CD14-positive monocyte (primary cell): ENCODE measurements at regions not wholly inside any gene's neighbourhood (a gene's known extent, or its start where the extent isn't known, plus 50 kb on each side); places are given as distances from the start of the nearest gene placed in this dataset. TPM values are rescaled to one million over a fixed set of nuclear protein-coding genes. Genes with fewer than 3 reads are reported as not detected.

Source experiments
- DNase-seq, 3 donors: peaks; one replicate each; pipeline ENCODE4 v3.0.0-alpha.2; 2011 to 2022
- H2AFZ ChIP-seq: 2 replicates; pipeline ENCODE4 v1.6.0; 2012; ENCODE audit warnings: mild to moderate bottlenecking, low read depth, low read length, inconsistent platforms; ENCODE audit not compliant: insufficient read depth, poor library complexity, severe bottlenecking
- H3K27ac ChIP-seq, 2 donors: 1 replicate in 1 of 2; 2 replicates in 1 of 2; pipeline ENCODE4 v1.5.1; 2012 to 2013; ENCODE audit warnings: low read length in 2 of 2, control low read depth in 1 of 2, inconsistent platforms in 1 of 2, low read depth in 1 of 2, mild to moderate bottlenecking in 1 of 2
- H3K27me3 ChIP-seq, 2 donors: one replicate each; pipeline versions ENCODE4 v1.6.0 to v1.6.1; 2011 to 2013; ENCODE audit warnings: low read length in 2 of 2; ENCODE audit not compliant: control insufficient read depth in 2 of 2, insufficient read depth in 2 of 2
- H3K36me3 ChIP-seq, 2 donors: replicated peaks in 1 of 2; 1 replicate in 1 of 2; 2 replicates in 1 of 2; pipeline versions ENCODE4 v1.5.1 to v1.6.1; 2012 to 2013; ENCODE audit warnings: low read length in 2 of 2, control low read depth in 1 of 2, inconsistent platforms in 1 of 2, mild to moderate bottlenecking in 1 of 2; ENCODE audit not compliant: insufficient read depth in 2 of 2, control insufficient read depth in 1 of 2
- H3K4me1 ChIP-seq, 2 donors: 1 replicate in 1 of 2; 2 replicates in 1 of 2; pipeline versions ENCODE4 v1.5.1 to v1.6.1; 2012 to 2013; ENCODE audit warnings: low read length in 2 of 2, control low read depth in 1 of 2, inconsistent platforms in 1 of 2, mild to moderate bottlenecking in 1 of 2, moderate library complexity in 1 of 2; ENCODE audit not compliant: insufficient read depth in 2 of 2, control insufficient read depth in 1 of 2
- H3K4me2 ChIP-seq: replicated peaks from 2 replicates; pipeline ENCODE3; 2012; ENCODE audit warnings: low read length, moderate library complexity, mild to moderate bottlenecking; ENCODE audit not compliant: poor library complexity, severe bottlenecking; ENCODE audit errors: extremely low read depth
- H3K4me3 ChIP-seq, 3 experiments: fragments of 200-600 bp in 1 of 3; sonication (generic) in 1 of 3; replicated peaks in 1 of 3; 1 replicate in 2 of 3; 2 replicates in 1 of 3; pipeline ENCODE4 v1.5.1; 2011 to 2013; ENCODE audit warnings: low read length in 3 of 3, mild to moderate bottlenecking in 3 of 3, control low read depth in 2 of 3, low read depth in 2 of 3, inconsistent platforms in 1 of 3, moderate library complexity in 1 of 3
- H3K79me2 ChIP-seq: 2 replicates; pipeline ENCODE4 v1.6.0; 2012; ENCODE audit warnings: mild to moderate bottlenecking, control low read depth, inconsistent platforms, low read length, moderate library complexity; ENCODE audit not compliant: insufficient read depth
- H3K9ac ChIP-seq: 2 replicates; pipeline ENCODE4 v1.6.0; 2017; ENCODE audit warnings: low read length, mild to moderate bottlenecking; ENCODE audit not compliant: insufficient read depth, poor library complexity, severe bottlenecking
- H3K9me3 ChIP-seq, 2 donors: replicated peaks in 1 of 2; 1 replicate in 1 of 2; 2 replicates in 1 of 2; pipeline versions ENCODE4 v1.5.1 to v1.6.1; 2012 to 2013; ENCODE audit warnings: low read length in 2 of 2, control low read depth in 1 of 2; ENCODE audit not compliant: control insufficient read depth in 1 of 2, insufficient read depth in 1 of 2
- H4K20me1 ChIP-seq: 2 replicates; pipeline ENCODE4 v1.6.0; 2012; ENCODE audit warnings: mild to moderate bottlenecking, low read length, control low read depth, moderate library complexity; ENCODE audit not compliant: insufficient read depth
- H3K27ac Mint-ChIP-seq, 7 donors: one replicate each; pipeline ENCODE4 v1.8.0; 2020; ENCODE audit warnings: mild to moderate bottlenecking in 7 of 7, mixed read lengths in 7 of 7, moderate library complexity in 6 of 7, inconsistent platforms in 2 of 7
- H3K27me3 Mint-ChIP-seq, 3 donors: one replicate each; pipeline ENCODE4 v1.8.0; 2021 to 2022; ENCODE audit warnings: low read depth in 3 of 3, mild to moderate bottlenecking in 3 of 3, mixed read lengths in 3 of 3, moderate library complexity in 3 of 3, inconsistent platforms in 1 of 3
- H3K36me3 Mint-ChIP-seq, 2 donors: one replicate each; pipeline ENCODE4 v1.8.0; 2020; ENCODE audit warnings: mixed read lengths in 2 of 2, inconsistent platforms in 1 of 2, mild to moderate bottlenecking in 1 of 2
- H3K4me1 Mint-ChIP-seq: one replicate; pipeline ENCODE4 v1.8.0; 2020; ENCODE audit warnings: mild to moderate bottlenecking, mixed read lengths
- H3K4me3 Mint-ChIP-seq, 2 donors: one replicate each; pipeline ENCODE4 v1.8.0; 2020; ENCODE audit warnings: mild to moderate bottlenecking in 2 of 2, mixed read lengths in 2 of 2, moderate library complexity in 1 of 2
- H3K9me3 Mint-ChIP-seq, 7 donors: one replicate each; pipeline ENCODE4 v1.8.0; 2020 to 2022; ENCODE audit warnings: mixed read lengths in 7 of 7, mild to moderate bottlenecking in 6 of 7, moderate library complexity in 6 of 7, inconsistent platforms in 2 of 7
- WGBS: methylation state at CpG from one replicate; pipeline ENCODE4 v1.1.5; 2013; ENCODE audit warnings: missing lambda C conversion rate; ENCODE audit not compliant: insufficient coverage; 5-methylcytosine and 5-hydroxymethylcytosine counted together
- intact Hi-C, 2 donors: fragments of 100-400 bp; cut with micrococcal nuclease; formaldehyde crosslinking; loops; one replicate each; pipeline versions ENCODE4 v1.15.0 to v1.15.1; 2023
- small RNA-seq: library from RNA; depleted of rRNA; stranded (forward); fragments of <200 nt; gene quantifications from one replicate; pipeline ENCODE3, GENCODE V24; 2012; ENCODE audit warnings: low read depth; ENCODE audit not compliant: insufficient read length
- TF ChIP-seq, protein P1 (sequence below): fragments of 200-600 bp; IDR thresholded peaks from one replicate; pipeline ENCODE4 v1.8.0; 2022; ENCODE audit warnings: antibody characterized with exemption, mild to moderate bottlenecking

DNA sequence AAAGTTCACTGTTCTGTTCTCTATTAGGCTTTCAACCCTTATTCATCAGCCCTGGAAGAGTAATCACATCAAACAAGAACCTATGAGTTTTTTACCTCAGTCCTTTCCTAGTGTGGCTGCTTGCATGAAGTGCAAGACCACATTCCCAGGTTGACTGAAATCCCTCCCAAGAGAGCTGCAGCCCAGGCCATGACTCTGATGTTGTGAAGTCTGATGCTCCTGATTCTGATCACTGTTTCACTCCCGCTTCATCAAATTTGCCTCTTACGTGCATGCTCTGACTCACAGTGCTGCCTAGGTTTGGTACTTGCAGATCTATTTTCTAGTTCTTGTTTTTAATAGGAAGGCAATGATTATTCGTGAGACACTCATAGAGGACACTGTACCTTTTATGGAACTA lies 58.2 kb upstream of the DSEL start:
- 80% methylated on average over 1 of the region's 3 CpGs for WGBS
- Mint-ChIP-seq H3K4me1 (no peaks in the 10 kb centered on the region), H3K27ac (no peak overlapping the region), H3K36me3 (no peaks in the 10 kb centered on the region), H3K9me3 (peaks cover 0 to 2% (median 0%) of the 10 kb centered on the region in 7 donors), H3K27me3 (no peaks in the 10 kb centered on the region), H3K4me3 (no peak overlapping the region)
- no peak overlapping the region for H3K9ac ChIP-seq
- no peak for DNase-seq
- no peaks in the 10 kb centered on the region for H4K20me1 ChIP-seq
- no peak overlapping the region for H3K4me3 ChIP-seq
- H3K4me2 ChIP-seq, result no peak overlapping the region
- H3K9me3 ChIP-seq, result no peaks in the 10 kb centered on the region
- no peaks in the 10 kb centered on the region for H3K4me1 ChIP-seq
- H3K27ac ChIP-seq, result no peak overlapping the region
- H2AFZ ChIP-seq, result no peak overlapping the region
- TF ChIP-seq, protein P1, sequence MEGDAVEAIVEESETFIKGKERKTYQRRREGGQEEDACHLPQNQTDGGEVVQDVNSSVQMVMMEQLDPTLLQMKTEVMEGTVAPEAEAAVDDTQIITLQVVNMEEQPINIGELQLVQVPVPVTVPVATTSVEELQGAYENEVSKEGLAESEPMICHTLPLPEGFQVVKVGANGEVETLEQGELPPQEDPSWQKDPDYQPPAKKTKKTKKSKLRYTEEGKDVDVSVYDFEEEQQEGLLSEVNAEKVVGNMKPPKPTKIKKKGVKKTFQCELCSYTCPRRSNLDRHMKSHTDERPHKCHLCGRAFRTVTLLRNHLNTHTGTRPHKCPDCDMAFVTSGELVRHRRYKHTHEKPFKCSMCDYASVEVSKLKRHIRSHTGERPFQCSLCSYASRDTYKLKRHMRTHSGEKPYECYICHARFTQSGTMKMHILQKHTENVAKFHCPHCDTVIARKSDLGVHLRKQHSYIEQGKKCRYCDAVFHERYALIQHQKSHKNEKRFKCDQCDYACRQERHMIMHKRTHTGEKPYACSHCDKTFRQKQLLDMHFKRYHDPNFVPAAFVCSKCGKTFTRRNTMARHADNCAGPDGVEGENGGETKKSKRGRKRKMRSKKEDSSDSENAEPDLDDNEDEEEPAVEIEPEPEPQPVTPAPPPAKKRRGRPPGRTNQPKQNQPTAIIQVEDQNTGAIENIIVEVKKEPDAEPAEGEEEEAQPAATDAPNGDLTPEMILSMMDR, result no peak
- intact Hi-C loops, result no loop called here
- no peaks in the 10 kb centered on the region for H3K27me3 ChIP-seq
- H3K36me3 ChIP-seq, result no peaks in the 10 kb centered on the region
- no peaks in the 10 kb centered on the region for H3K79me2 ChIP-seq

DNA sequence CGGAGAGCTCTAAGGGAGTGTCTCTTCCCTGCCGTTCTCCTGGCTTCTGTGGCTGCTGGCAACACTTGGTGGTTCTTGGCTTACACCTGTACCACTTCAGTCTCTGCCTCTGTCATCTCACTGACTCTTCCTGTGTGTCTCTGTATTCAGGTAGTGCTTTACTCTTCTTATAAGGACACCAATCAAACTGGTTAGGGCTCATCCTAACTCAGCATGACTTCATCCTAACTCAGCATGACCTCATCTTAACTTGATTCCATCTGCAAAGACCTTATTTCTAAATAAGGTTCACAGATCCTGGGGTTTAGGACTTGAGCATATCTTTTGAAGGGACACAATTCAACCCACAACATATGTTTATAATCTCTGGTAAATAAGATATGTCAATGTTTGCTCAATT lies 51.6 kb upstream of the DSEL start:
- H3K4me3 Mint-ChIP-seq, result no peak overlapping the region
- Histone ChIP-seq H2AFZ (no peak overlapping the region), H4K20me1 (no peaks in the 10 kb centered on the region), H3K36me3 (no peaks in the 10 kb centered on the region), H3K4me1 (no peaks in the 10 kb centered on the region), H3K27me3 (no peaks in the 10 kb centered on the region), H3K79me2 (no peaks in the 10 kb centered on the region), H3K9me3 (no peaks in the 10 kb centered on the region), H3K4me3 (no peak overlapping the region), H3K4me2 (no peak overlapping the region), H3K27ac (no peak overlapping the region), H3K9ac (no peak overlapping the region)
- H3K36me3 Mint-ChIP-seq, result no peaks in the 10 kb centered on the region
- no peak for DNase-seq
- 83% methylated on average over 2 of the region's 2 CpGs for WGBS
- no peaks in the 10 kb centered on the region for H3K27me3 Mint-ChIP-seq
- no peak overlapping the region for H3K27ac Mint-ChIP-seq
- peaks cover 0 to 5% (median 1%) of the 10 kb centered on the region in 7 donors for H3K9me3 Mint-ChIP-seq
- no peaks in the 10 kb centered on the region for H3K4me1 Mint-ChIP-seq
- TF ChIP-seq, protein P1, result no peak
- intact Hi-C loops, result no loop called here

Small RNAs in the stretch of these regions (small RNA-seq; reads per million reads assigned to genes)
- not detected for gene AC067819.1
